Fibroblast of villous mesenchyme (primary cell): ENCODE measurements at regions not wholly inside any gene's neighbourhood (a gene's known extent, or its start where the extent isn't known, plus 50 kb on each side); places are given as distances from the start of the nearest gene placed in this dataset.

ENCODE experiments used
- DNase-seq: peaks from one replicate; pipeline ENCODE4 v3.0.0-alpha.2; 2010; ENCODE audit warnings: low read depth
- H3K4me3 ChIP-seq: 2 replicates; pipeline ENCODE4 v1.5.1; 2011; ENCODE audit warnings: low read depth, mild to moderate bottlenecking, low read length
- TF ChIP-seq, protein P1 (sequence below): IDR thresholded peaks from 2 replicates; pipeline ENCODE4 v1.5.1; 2012; ENCODE audit warnings: low read depth, mild to moderate bottlenecking, low read length; ENCODE audit not compliant: insufficient read depth

DNA sequence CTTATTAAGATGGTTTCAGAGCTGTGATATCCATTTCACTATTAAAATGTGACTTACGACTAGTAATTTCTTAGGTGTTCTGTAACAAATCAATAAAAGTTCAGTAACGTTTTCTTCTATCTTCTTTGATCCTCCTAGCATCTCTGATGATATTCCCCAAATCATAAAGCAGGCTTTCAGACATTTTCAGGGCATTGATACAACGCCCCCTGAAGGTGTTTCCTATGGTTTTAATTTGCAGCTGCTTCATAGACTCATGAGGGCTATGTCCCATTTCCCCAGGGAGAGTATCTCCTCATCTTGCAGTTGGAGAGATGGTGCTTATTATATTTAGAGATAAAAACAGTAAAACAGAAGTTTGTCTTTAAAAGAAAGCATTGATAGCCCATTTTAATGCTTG, 246.8 kb upstream of the CNTN3 start:
- no peak for DNase-seq
- no peak overlapping the region for H3K4me3 ChIP-seq
- TF ChIP-seq, protein P1, sequence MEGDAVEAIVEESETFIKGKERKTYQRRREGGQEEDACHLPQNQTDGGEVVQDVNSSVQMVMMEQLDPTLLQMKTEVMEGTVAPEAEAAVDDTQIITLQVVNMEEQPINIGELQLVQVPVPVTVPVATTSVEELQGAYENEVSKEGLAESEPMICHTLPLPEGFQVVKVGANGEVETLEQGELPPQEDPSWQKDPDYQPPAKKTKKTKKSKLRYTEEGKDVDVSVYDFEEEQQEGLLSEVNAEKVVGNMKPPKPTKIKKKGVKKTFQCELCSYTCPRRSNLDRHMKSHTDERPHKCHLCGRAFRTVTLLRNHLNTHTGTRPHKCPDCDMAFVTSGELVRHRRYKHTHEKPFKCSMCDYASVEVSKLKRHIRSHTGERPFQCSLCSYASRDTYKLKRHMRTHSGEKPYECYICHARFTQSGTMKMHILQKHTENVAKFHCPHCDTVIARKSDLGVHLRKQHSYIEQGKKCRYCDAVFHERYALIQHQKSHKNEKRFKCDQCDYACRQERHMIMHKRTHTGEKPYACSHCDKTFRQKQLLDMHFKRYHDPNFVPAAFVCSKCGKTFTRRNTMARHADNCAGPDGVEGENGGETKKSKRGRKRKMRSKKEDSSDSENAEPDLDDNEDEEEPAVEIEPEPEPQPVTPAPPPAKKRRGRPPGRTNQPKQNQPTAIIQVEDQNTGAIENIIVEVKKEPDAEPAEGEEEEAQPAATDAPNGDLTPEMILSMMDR = no peak

DNA sequence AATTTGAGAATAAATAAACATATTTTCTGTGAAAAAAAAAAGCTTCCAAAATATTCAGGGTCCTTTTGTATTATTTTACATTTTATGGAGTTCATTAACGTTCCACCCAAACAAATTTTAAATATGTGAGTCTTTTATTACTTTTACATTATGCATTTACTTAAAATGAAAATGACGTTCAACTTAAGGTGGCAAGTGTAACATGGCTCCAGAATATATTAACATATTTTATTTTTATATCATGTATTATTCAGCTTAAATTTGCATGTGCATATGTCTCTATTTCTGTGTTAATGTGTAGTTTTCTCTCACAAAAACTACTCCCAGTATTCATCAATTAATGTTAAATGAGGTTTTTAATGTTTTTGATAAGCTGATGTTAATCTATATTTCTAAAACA, 243.6 kb upstream of the CNTN3 start:
- H3K4me3 ChIP-seq = no peak overlapping the region
- no peak for DNase-seq
- TF ChIP-seq, protein P1 = no peak

DNA sequence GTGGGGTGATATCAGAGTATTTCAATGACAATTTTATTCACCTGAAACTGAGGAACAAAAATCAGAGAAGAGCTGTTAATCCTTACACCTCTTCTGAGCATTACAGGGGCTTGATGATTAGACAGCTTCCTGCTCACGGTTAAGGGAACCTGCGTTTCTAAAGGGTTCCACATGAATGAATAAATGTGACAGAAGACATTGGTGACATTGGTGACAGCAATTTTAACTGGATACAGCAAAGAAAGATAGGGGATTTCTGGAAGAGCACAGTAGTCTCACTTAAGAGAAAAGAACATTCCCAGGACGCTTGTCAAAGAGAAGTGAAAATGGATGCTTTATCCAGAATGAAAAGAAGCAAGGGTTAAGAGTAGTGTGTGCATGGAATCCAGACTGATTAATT, 235.9 kb upstream of the CNTN3 start:
- no peak for DNase-seq
- no peak overlapping the region for H3K4me3 ChIP-seq
- TF ChIP-seq, protein P1 = no peak

DNA sequence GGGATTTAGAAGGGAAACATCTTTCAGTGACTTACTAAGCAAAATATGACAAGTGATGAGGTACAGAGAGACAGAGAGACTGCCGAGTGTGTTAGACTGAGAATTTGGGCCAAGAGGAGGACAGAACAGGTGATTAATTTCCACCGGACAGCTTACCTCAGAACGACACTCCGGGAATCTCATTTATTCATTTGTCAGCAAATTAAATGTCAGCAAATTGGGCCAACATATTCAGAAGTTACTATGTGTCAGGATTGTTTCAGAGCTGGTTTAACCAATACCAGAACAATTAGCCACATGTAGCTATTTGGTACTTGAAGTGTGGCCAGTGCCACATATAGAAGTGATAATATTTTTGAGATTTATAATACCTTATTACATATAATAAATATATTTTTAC, 232.6 kb upstream of the CNTN3 start:
- TF ChIP-seq, protein P1 = no peak

DNA sequence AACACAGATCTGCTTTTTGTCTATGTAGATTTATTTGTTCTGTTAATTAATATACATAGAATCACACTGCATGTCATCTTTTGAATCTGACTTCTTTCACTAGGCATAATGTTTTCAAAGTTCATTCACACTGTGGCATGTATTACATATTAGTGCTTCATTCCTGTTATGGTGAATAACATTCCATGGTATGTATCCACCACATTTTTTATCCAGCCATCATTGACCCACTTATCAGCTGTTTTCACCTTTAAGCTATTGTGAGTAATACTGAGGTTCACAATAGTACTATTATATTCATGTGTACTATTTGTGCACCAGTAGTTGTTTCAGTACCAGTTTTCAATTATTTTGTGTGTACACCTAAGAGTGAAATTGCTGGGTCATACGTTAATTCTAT, 230.6 kb upstream of the CNTN3 start:
- TF ChIP-seq, protein P1 = no peak
- no peak for DNase-seq
- H3K4me3 ChIP-seq = no peak overlapping the region

More for the DNA sequence above, 232.6 kb upstream of the CNTN3 start:
- no peak overlapping the region for H3K4me3 ChIP-seq
- DNase-seq = no peak

DNA sequence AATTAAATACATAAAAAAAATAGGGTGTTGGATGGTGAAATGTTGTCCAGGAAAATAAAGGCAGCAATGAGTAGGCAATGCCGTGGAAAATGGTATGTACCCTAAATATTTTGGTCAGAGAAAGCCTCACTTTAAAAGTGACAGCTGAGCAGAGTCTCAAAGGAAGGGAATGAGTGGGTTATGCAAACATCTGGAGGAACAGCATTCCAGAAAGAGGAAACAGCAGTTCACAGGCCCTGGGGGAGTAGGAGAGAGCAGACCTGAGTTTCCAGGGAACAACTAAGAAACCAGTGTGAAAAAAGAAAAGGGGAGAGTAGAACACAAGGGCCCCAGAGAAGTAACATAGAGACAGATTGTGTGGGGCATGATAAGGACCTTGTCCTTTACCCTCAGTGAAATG, 230.0 kb upstream of the CNTN3 start:
- no peak for DNase-seq
- TF ChIP-seq, protein P1 = no peak
- H3K4me3 ChIP-seq = no peak overlapping the region

DNA sequence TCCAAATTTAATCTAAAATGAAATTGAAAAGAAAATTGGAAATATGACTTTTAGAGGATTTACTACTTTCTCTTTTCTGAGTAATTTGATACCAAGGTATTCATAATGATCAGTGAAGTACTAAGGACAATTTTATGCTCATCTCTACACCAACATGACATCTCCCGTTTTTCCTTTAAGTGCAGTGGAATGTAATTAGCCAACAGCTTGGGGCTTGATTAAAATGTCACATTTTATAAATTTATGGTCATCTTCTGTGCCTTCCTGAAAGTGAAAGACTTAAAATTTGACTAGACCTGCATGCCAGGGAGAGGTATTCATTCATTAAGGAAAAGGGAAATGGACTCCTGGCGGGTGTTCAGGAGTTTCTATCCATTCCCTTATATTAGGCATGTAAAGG, 228.2 kb upstream of the CNTN3 start:
- DNase-seq = no peak
- H3K4me3 ChIP-seq = no peak overlapping the region
- TF ChIP-seq, protein P1 = no peak
